BE2C (cell line): ENCODE measurements at regions not wholly inside any gene's neighbourhood (a gene's known extent, or its start where the extent isn't known, plus 50 kb on each side); places are given as distances from the start of the nearest gene placed in this dataset.

Source experiments
- DNase-seq: peaks from one replicate; pipeline ENCODE4 v3.0.0-alpha.2; 2020
- H3K27me3 ChIP-seq: fragments of 250-450 bp; sonication (Bioruptor Pico); 2 replicates; pipeline ENCODE4 v1.5.1; 2020; ENCODE audit warnings: mild to moderate bottlenecking
- H3K36me3 ChIP-seq: fragments of 250-450 bp; sonication (Bioruptor Pico); 2 replicates; pipeline ENCODE4 v1.5.1; 2020; ENCODE audit warnings: mild to moderate bottlenecking
- H3K4me1 ChIP-seq: fragments of 250-450 bp; sonication (Bioruptor Pico); 2 replicates; pipeline ENCODE4 v1.5.1; 2020
- H3K4me3 ChIP-seq: 2 replicates; pipeline ENCODE4 v1.5.1; 2011; ENCODE audit warnings: low read depth, low read length
- H3K9me3 ChIP-seq: fragments of 250-450 bp; sonication (Bioruptor Pico); 2 replicates; pipeline ENCODE4 v1.5.1; 2020
- TF ChIP-seq, protein P1 (sequence below): IDR thresholded peaks from 2 replicates; pipeline ENCODE4 v1.5.1; 2012; ENCODE audit warnings: mild to moderate bottlenecking, low read depth, low read length

DNA sequence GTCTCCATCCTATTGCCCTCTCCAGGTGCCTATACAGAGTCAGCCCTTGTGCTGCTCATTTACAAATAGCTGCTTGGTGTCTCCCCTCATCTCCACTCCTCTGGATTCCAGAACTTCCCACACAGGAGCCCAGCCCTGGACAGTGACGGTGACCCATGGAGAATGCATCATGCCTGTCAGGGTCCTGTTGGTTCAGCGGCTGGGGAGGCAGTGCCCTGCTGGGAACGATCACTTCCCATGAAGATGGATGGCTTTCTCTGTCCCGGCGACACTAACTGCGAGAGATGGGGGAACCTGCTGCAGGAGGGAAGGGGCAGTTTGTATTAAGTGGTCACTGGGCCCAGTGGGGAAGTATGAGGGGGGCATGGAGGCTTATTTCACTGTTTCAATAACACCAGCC lies 395.0 kb upstream of the TBX3 start:
- Histone ChIP-seq H3K36me3 (no peaks in the 10 kb centered on the region), H3K9me3 (no peaks in the 10 kb centered on the region), H3K4me1 (no peaks in the 10 kb centered on the region; the same call in 1 of the 2 replicates), H3K4me3 (no peak overlapping the region), H3K27me3 (no peaks in the 10 kb centered on the region)
- DNase-seq = no peak
- TF ChIP-seq, protein P1, sequence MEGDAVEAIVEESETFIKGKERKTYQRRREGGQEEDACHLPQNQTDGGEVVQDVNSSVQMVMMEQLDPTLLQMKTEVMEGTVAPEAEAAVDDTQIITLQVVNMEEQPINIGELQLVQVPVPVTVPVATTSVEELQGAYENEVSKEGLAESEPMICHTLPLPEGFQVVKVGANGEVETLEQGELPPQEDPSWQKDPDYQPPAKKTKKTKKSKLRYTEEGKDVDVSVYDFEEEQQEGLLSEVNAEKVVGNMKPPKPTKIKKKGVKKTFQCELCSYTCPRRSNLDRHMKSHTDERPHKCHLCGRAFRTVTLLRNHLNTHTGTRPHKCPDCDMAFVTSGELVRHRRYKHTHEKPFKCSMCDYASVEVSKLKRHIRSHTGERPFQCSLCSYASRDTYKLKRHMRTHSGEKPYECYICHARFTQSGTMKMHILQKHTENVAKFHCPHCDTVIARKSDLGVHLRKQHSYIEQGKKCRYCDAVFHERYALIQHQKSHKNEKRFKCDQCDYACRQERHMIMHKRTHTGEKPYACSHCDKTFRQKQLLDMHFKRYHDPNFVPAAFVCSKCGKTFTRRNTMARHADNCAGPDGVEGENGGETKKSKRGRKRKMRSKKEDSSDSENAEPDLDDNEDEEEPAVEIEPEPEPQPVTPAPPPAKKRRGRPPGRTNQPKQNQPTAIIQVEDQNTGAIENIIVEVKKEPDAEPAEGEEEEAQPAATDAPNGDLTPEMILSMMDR = no peak

DNA sequence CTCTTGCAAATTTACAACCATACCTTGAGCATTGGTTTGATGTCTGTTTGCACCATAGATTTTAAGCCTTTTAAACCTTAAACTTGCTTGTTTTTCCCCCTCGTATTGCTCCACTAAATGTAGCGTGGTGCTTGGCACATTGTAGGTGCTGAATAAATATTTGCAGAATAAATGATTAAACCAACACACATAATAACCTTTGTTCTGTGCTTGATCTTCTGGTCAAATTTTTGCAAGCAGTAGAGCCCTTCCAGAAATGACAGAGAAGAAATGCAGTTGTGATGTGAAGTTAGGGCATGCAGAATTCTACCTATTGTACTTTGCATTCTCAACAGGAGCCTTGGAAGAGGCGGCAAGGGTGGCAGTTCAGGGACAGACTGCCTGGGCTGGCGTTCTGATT lies 394.4 kb upstream of the TBX3 start:
- no peaks in the 10 kb centered on the region for H3K36me3 ChIP-seq
- no peak for DNase-seq
- no peaks in the 10 kb centered on the region for H3K9me3 ChIP-seq

DNA sequence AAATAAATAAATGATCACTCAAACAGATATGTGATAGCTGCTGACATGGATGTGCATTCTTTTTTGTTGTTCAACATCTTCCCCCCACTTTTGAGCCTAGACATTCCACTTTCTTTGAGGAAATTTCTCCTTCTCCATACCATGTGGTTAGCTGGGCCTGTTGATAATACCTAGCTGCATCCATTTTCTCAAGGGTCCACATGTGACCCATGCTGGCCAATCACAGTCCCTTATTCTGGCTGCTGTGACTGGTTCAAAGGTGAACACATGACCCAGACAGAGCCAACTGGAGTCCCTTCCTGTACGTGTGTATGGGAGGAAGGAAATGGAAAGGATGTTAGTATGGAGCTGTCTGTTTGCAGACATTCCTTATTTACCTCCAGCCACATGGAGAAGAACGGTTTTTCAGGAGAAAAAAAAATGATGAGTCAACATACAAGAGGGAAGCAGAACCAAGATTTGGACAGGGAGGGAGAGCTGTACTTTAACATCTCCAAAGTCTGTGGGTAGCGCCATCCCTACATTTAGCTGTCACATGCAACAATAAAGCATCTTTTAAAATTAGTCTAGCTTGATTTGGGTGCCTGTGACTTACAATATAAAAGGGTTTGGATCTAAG lies 391.7 kb upstream of the TBX3 start:
- Histone ChIP-seq H3K9me3 (no peaks in the 10 kb centered on the region), H3K4me3 (no peak overlapping the region), H3K36me3 (no peaks in the 10 kb centered on the region), H3K27me3 (no peaks in the 10 kb centered on the region), H3K4me1 (no peaks in the 10 kb centered on the region; the same call in 1 of the 2 replicates)
- TF ChIP-seq, protein P1 = no peak
- peak; percentile 21 for DNase-seq

More for the DNA sequence above, 394.4 kb upstream of the TBX3 start:
- H3K27me3 ChIP-seq = no peaks in the 10 kb centered on the region
- TF ChIP-seq, protein P1 = no peak
- H3K4me1 ChIP-seq = no peaks in the 10 kb centered on the region; the same call in 1 of the 2 replicates
- no peak overlapping the region for H3K4me3 ChIP-seq

DNA sequence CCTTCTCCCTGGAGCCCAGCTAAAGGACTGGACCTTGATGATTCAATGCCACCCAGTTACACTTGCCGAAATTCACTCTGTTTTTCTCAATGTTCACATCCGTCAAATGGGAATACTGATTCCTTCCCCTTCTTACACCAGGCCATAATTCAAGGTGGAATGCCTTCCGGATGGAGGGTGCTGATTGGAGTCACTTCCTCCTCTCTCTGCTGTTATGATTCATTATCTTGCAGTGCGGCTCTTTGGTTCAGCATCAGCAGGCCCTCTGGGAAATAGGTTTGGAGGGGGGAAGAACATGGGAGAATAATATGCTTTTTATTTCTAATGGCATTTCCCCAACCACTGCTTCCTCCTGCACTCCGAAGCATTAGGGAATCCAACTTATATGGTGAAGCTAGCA lies 390.6 kb upstream of the TBX3 start:
- Histone ChIP-seq H3K36me3 (no peaks in the 10 kb centered on the region), H3K4me3 (no peak overlapping the region), H3K9me3 (no peaks in the 10 kb centered on the region), H3K4me1 (no peaks in the 10 kb centered on the region; the same call in 1 of the 2 replicates), H3K27me3 (no peaks in the 10 kb centered on the region)
- TF ChIP-seq, protein P1 = no peak
- no peak for DNase-seq

DNA sequence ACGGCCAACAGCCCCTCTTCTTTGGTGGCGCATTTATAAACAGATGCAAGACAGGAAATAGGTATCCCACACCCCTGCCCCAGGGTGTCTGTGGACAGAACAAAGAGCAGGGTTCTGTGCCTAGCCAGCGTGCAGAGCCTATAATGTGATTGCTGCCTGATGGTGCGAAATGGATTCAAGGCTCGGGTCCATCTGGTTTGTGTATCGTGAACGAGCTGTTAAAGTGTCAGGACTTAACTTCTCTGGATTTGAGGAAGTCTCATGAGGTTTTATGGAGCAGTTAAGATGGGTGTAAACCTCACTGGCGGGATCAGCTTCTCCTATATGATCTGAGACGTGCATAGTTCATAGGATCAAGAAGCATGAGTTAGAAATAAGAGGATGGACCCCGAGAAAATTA lies 388.7 kb upstream of the TBX3 start:
- no peak for DNase-seq
- TF ChIP-seq, protein P1 = no peak
- no peaks in the 10 kb centered on the region for H3K27me3 ChIP-seq
- H3K9me3 ChIP-seq = no peaks in the 10 kb centered on the region
- H3K36me3 ChIP-seq = no peaks in the 10 kb centered on the region
- no peaks in the 10 kb centered on the region; the same call in 1 of the 2 replicates for H3K4me1 ChIP-seq
- H3K4me3 ChIP-seq = no peak overlapping the region

DNA sequence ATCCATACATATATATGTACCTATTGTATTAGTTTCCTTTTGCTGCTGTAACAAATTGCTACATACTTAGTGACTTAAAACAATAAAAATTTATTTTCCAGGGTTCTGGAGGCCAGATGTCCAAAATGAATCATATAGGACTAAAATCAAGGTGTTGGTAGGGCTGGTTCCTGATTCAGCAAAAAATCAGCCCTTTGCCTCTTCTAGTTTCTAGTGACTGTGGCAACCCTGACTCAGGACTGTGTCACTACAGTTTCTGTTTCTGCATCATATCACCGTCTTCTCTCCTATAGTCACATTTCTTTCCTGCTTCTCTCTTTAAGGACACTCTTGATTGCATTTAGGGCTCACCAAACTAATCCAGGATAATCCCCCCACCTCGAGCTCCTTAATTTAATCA lies 386.3 kb upstream of the TBX3 start:
- no peaks in the 10 kb centered on the region for H3K27me3 ChIP-seq
- no peaks in the 10 kb centered on the region for H3K9me3 ChIP-seq
- H3K4me3 ChIP-seq = no peak overlapping the region
- no peak for DNase-seq
- no peaks in the 10 kb centered on the region for H3K36me3 ChIP-seq
- no peaks in the 10 kb centered on the region; the same call in 1 of the 2 replicates for H3K4me1 ChIP-seq
- TF ChIP-seq, protein P1 = no peak
